ENCODE measurements at regions not wholly inside any gene's neighbourhood (a gene's known extent, or its start where the extent isn't known, plus 50 kb on each side); places are given as distances from the start of the nearest gene placed in this dataset.

DNA sequence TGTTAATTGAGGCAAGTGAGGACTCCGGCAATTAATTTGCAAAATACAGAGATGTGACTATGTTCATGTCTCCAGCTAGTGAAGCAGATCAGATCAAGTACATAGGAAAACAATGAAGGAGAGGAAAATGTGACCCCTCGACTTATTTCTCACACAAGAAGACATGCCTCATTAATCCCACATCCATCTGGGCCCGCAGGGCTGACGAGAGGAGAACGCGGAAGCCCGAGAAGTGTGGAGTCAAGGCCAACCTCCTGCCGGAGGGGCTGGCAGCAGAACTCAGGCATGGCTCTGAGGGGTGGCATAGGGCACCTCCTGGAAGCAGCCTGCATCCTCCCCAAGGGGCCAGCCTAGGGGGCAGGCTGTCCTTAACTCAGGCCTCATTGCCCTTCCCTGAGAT, 54.4 kb downstream of the ZNF503 start:
- Histone ChIP-seq H3K36me3 (ENCODE audit: control insufficient read depth in 2 of 2, insufficient read depth in 2 of 2, low read length in 1 of 2) (no peaks in the 10 kb centered on the region), H3K27ac (ENCODE audit: low read depth in 2 of 2, low read length in 1 of 2) (no peak overlapping the region)
- WGBS, 2 donors: 47 to 53% methylated on average over 8 of the region's 8 CpGs

GRCh38 chr10:75345738-75346137, 55.8 kb downstream of the ZNF503 start:
- WGBS, 2 donors: 93 to 95% methylated on average over 6 of the region's 6 CpGs
- no peak overlapping the region for H3K27ac ChIP-seq (ENCODE audit: low read depth in 2 of 2, low read length in 1 of 2)
- no peaks in the 10 kb centered on the region for H3K36me3 ChIP-seq (ENCODE audit: control insufficient read depth in 2 of 2, insufficient read depth in 2 of 2, low read length in 1 of 2)
- no peak overlapping the region for H3K4me3 ChIP-seq (ENCODE audit: low read depth in 1 of 2, low read length in 2 of 2)
- no peaks in the 10 kb centered on the region for H3K4me1 ChIP-seq (ENCODE audit: control insufficient read depth in 2 of 2, insufficient read depth in 2 of 2, low read length in 1 of 2)
- no peaks in the 10 kb centered on the region for H3K27me3 ChIP-seq (ENCODE audit: control insufficient read depth in 1 of 2, insufficient read depth in 2 of 2, low read length in 2 of 2)
- peaks cover 0 to 5% of the 10 kb centered on the region in 2 donors for H3K9me3 ChIP-seq (ENCODE audit: control insufficient read depth in 2 of 2, insufficient read depth in 1 of 2, low read depth in 1 of 2, low read length in 1 of 2)

More for the DNA sequence above, 54.4 kb downstream of the ZNF503 start:
- H3K4me3 ChIP-seq (ENCODE audit: low read depth in 1 of 2, low read length in 2 of 2): no peak overlapping the region
- H3K4me1 ChIP-seq (ENCODE audit: control insufficient read depth in 2 of 2, insufficient read depth in 2 of 2, low read length in 1 of 2): no peaks in the 10 kb centered on the region
- no peaks in the 10 kb centered on the region for H3K27me3 ChIP-seq (ENCODE audit: control insufficient read depth in 1 of 2, insufficient read depth in 2 of 2, low read length in 2 of 2)
- peaks cover 0 to 5% of the 10 kb centered on the region in 2 donors for H3K9me3 ChIP-seq (ENCODE audit: control insufficient read depth in 2 of 2, insufficient read depth in 1 of 2, low read depth in 1 of 2, low read length in 1 of 2)

- H3K36me3 ChIP-seq (ENCODE audit: control insufficient read depth in 2 of 2, insufficient read depth in 2 of 2, low read length in 1 of 2): no peaks in the 10 kb centered on the region
- H3K4me3 ChIP-seq (ENCODE audit: low read depth in 1 of 2, low read length in 2 of 2): no peak overlapping the region
- H3K27ac ChIP-seq (ENCODE audit: low read depth in 2 of 2, low read length in 1 of 2): no peak overlapping the region
- 91 to 94% methylated on average over 5 of the region's 5 CpGs for WGBS, 2 donors
- peaks cover 0 to 5% of the 10 kb centered on the region in 2 donors for H3K9me3 ChIP-seq (ENCODE audit: control insufficient read depth in 2 of 2, insufficient read depth in 1 of 2, low read depth in 1 of 2, low read length in 1 of 2)
- no peaks in the 10 kb centered on the region for H3K4me1 ChIP-seq (ENCODE audit: control insufficient read depth in 2 of 2, insufficient read depth in 2 of 2, low read length in 1 of 2)
- H3K27me3 ChIP-seq (ENCODE audit: control insufficient read depth in 1 of 2, insufficient read depth in 2 of 2, low read length in 2 of 2): no peaks in the 10 kb centered on the region
Observed at GRCh38 chr10:75344170-75344569, 57.4 kb downstream of the ZNF503 start.

DNA sequence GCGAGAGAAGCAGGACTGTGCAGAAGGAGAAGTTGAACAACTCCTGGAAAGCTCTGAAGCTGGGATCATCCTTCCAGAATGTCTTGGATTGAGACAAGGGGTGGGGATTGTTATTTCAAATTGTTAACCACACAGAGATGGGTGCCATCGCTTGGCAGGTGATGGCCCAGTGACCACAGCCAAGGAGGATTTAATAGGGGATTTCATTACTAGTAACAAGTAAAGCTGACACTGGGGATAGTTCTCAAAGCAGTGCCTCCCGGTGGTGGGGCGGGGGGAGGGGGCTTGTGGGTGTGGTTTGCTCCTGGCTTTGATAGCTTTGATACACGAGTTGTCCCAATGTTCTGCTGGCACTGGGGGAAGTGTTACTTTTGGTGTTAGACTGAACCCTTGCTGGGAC, 59.2 kb downstream of the ZNF503 start:
- WGBS, 2 donors: 67 to 72% methylated on average over 5 of the region's 5 CpGs
- H3K36me3 ChIP-seq (ENCODE audit: control insufficient read depth in 2 of 2, insufficient read depth in 2 of 2, low read length in 1 of 2): no peaks in the 10 kb centered on the region

GRCh38 chr10:75335983-75336382, 65.6 kb downstream of the ZNF503 start:
- H3K36me3 ChIP-seq (ENCODE audit: control insufficient read depth in 2 of 2, insufficient read depth in 2 of 2, low read length in 1 of 2): no peaks in the 10 kb centered on the region
- H3K4me3 ChIP-seq (ENCODE audit: low read depth in 1 of 2, low read length in 2 of 2): no peak overlapping the region
- no peaks in the 10 kb centered on the region for H3K9me3 ChIP-seq (ENCODE audit: control insufficient read depth in 2 of 2, insufficient read depth in 1 of 2, low read depth in 1 of 2, low read length in 1 of 2)
- H3K27ac ChIP-seq (ENCODE audit: low read depth in 2 of 2, low read length in 1 of 2): no peak overlapping the region
- no peaks in the 10 kb centered on the region for H3K27me3 ChIP-seq (ENCODE audit: control insufficient read depth in 1 of 2, insufficient read depth in 2 of 2, low read length in 2 of 2)
- H3K4me1 ChIP-seq (ENCODE audit: control insufficient read depth in 2 of 2, insufficient read depth in 2 of 2, low read length in 1 of 2): no peaks in the 10 kb centered on the region

More for the DNA sequence above, 59.2 kb downstream of the ZNF503 start:
- Histone ChIP-seq H3K9me3 (ENCODE audit: control insufficient read depth in 2 of 2, insufficient read depth in 1 of 2, low read depth in 1 of 2, low read length in 1 of 2) (peaks cover 0 to 5% of the 10 kb centered on the region in 2 donors), H3K27ac (ENCODE audit: low read depth in 2 of 2, low read length in 1 of 2) (no peak overlapping the region), H3K27me3 (ENCODE audit: control insufficient read depth in 1 of 2, insufficient read depth in 2 of 2, low read length in 2 of 2) (no peaks in the 10 kb centered on the region), H3K4me1 (ENCODE audit: control insufficient read depth in 2 of 2, insufficient read depth in 2 of 2, low read length in 1 of 2) (no peaks in the 10 kb centered on the region), H3K4me3 (ENCODE audit: low read depth in 1 of 2, low read length in 2 of 2) (no peak overlapping the region)

DNA sequence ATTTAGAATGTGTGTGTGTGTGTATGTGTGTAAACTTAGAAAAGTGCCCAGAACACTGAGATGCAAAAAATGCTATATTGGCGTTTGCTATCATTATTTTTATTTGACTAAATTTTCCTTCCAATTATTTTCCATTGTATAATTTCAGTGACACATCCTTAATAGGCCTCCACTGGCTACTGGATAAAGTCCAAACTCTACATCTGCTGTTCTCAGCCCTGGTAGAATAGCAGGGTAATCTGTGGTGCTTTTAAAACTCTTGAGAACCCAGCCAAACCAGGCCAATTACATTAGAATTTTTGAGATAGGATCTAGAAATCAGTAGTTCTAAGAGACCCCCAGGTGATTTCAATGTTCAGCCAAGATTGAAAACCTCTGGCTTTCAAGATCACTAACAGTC, 66.4 kb downstream of the ZNF503 start:
- Histone ChIP-seq H3K27ac (ENCODE audit: low read depth in 2 of 2, low read length in 1 of 2) (no peak overlapping the region), H3K36me3 (ENCODE audit: control insufficient read depth in 2 of 2, insufficient read depth in 2 of 2, low read length in 1 of 2) (no peaks in the 10 kb centered on the region), H3K4me1 (ENCODE audit: control insufficient read depth in 2 of 2, insufficient read depth in 2 of 2, low read length in 1 of 2) (no peaks in the 10 kb centered on the region), H3K9me3 (ENCODE audit: control insufficient read depth in 2 of 2, insufficient read depth in 1 of 2, low read depth in 1 of 2, low read length in 1 of 2) (no peaks in the 10 kb centered on the region), H3K27me3 (ENCODE audit: control insufficient read depth in 1 of 2, insufficient read depth in 2 of 2, low read length in 2 of 2) (no peaks in the 10 kb centered on the region), H3K4me3 (ENCODE audit: low read depth in 1 of 2, low read length in 2 of 2) (no peak overlapping the region)
- WGBS, 2 donors: 44 to 50% methylated on average over 1 of the region's 1 CpG

DNA sequence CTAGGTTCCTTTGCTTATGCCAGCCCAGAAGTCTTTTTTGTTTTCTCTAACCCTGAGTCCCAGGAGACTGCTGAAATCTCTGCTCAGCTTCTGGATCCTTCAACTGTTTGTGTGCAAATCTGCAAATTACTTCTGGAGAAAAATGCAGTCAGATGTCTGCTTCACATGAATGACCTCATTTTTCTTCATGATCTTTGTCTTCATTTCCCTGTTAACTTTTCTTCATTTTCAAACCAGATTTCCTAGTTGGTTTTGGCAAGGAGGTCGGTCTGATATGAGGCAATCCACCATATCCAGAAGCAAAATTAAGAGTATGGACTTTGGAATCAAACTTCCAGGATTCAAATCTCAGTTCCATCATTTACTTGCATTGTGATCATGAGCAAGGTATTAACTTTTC, 66.8 kb downstream of the ZNF503 start:
- 39 to 57% methylated on average over 1 of the region's 1 CpG for WGBS, 2 donors
- H3K27me3 ChIP-seq (ENCODE audit: control insufficient read depth in 1 of 2, insufficient read depth in 2 of 2, low read length in 2 of 2): no peaks in the 10 kb centered on the region
- no peaks in the 10 kb centered on the region for H3K9me3 ChIP-seq (ENCODE audit: control insufficient read depth in 2 of 2, insufficient read depth in 1 of 2, low read depth in 1 of 2, low read length in 1 of 2)

DNA sequence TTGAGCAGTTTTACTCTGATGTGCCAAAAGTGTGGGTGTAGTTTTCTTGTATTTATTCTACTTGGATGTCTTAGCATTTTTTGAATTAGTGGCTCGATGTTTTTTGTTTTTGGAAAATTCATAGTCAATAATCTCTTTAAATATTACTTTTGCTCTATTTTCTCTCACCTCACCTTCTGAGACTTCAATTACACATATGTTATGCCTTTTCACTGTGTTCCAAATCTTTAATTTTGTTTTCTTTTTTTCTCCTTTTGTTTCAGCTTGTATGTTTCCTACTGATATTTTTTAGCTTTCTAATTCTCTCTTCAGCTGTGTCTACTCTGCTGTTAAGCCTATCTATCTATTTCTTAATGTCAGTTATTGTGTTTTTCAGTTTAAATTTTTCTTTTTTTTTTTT, 69.5 kb downstream of the ZNF503 start:
- no peaks in the 10 kb centered on the region for H3K27me3 ChIP-seq (ENCODE audit: control insufficient read depth in 1 of 2, insufficient read depth in 2 of 2, low read length in 2 of 2)
- 82 to 86% methylated on average over 1 of the region's 1 CpG for WGBS, 2 donors

More for the DNA sequence above, 66.8 kb downstream of the ZNF503 start:
- H3K27ac ChIP-seq (ENCODE audit: low read depth in 2 of 2, low read length in 1 of 2): no peak overlapping the region
- no peaks in the 10 kb centered on the region for H3K4me1 ChIP-seq (ENCODE audit: control insufficient read depth in 2 of 2, insufficient read depth in 2 of 2, low read length in 1 of 2)
- no peaks in the 10 kb centered on the region for H3K36me3 ChIP-seq (ENCODE audit: control insufficient read depth in 2 of 2, insufficient read depth in 2 of 2, low read length in 1 of 2)
- no peak overlapping the region for H3K4me3 ChIP-seq (ENCODE audit: low read depth in 1 of 2, low read length in 2 of 2)

GRCh38 chr10:75331081-75331480, 70.5 kb downstream of the ZNF503 start:
- Histone ChIP-seq H3K4me3 (ENCODE audit: low read depth in 1 of 2, low read length in 2 of 2) (no peak overlapping the region), H3K36me3 (ENCODE audit: control insufficient read depth in 2 of 2, insufficient read depth in 2 of 2, low read length in 1 of 2) (no peaks in the 10 kb centered on the region), H3K27ac (ENCODE audit: low read depth in 2 of 2, low read length in 1 of 2) (no peak overlapping the region), H3K4me1 (ENCODE audit: control insufficient read depth in 2 of 2, insufficient read depth in 2 of 2, low read length in 1 of 2) (no peaks in the 10 kb centered on the region), H3K9me3 (ENCODE audit: control insufficient read depth in 2 of 2, insufficient read depth in 1 of 2, low read depth in 1 of 2, low read length in 1 of 2) (no peaks in the 10 kb centered on the region), H3K27me3 (ENCODE audit: control insufficient read depth in 1 of 2, insufficient read depth in 2 of 2, low read length in 2 of 2) (no peaks in the 10 kb centered on the region)
- WGBS, 2 donors: 83 to 95% methylated on average over 1 of the region's 1 CpG

More for the DNA sequence above, 69.5 kb downstream of the ZNF503 start:
- H3K4me3 ChIP-seq (ENCODE audit: low read depth in 1 of 2, low read length in 2 of 2): no peak overlapping the region
- H3K4me1 ChIP-seq (ENCODE audit: control insufficient read depth in 2 of 2, insufficient read depth in 2 of 2, low read length in 1 of 2): no peaks in the 10 kb centered on the region
- H3K9me3 ChIP-seq (ENCODE audit: control insufficient read depth in 2 of 2, insufficient read depth in 1 of 2, low read depth in 1 of 2, low read length in 1 of 2): no peaks in the 10 kb centered on the region
- H3K36me3 ChIP-seq (ENCODE audit: control insufficient read depth in 2 of 2, insufficient read depth in 2 of 2, low read length in 1 of 2): no peaks in the 10 kb centered on the region
- no peak overlapping the region for H3K27ac ChIP-seq (ENCODE audit: low read depth in 2 of 2, low read length in 1 of 2)

DNA sequence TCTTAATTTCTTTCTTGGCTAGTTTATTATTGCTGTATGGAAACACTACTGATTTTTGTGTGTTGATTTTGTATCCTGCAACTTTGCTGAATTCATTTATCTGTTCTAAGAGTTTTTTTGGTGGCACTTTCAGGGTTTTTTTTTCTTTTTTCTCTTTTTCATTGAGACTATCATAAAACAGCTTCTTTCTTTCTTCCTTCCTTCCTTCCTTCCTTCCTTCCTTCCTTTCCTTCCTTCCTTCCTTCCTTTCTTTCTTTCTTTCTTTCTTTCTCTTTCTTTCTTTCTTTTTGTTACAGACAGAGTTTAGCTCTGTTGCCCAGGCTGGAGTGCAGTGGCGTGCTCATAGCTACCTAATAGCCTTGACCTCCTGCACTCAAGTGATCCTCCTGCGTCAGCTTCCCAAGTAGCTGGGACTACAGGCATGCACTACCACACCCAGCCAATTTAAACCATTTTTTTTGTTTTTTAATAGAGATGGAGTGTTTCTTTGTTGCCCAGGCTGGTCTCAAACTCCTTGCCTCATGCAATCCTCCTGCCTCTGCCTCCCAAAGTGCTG, 72.3 kb downstream of the ZNF503 start:
- no peaks in the 10 kb centered on the region for H3K4me1 ChIP-seq (ENCODE audit: control insufficient read depth in 2 of 2, insufficient read depth in 2 of 2, low read length in 1 of 2)
- no peaks in the 10 kb centered on the region for H3K36me3 ChIP-seq (ENCODE audit: control insufficient read depth in 2 of 2, insufficient read depth in 2 of 2, low read length in 1 of 2)
- no peaks in the 10 kb centered on the region for H3K9me3 ChIP-seq (ENCODE audit: control insufficient read depth in 2 of 2, insufficient read depth in 1 of 2, low read depth in 1 of 2, low read length in 1 of 2)
- 79% methylated on average over 2 of the region's 2 CpGs for WGBS, 2 donors
- H3K4me3 ChIP-seq (ENCODE audit: low read depth in 1 of 2, low read length in 2 of 2): no peak overlapping the region
- no peak overlapping the region for H3K27ac ChIP-seq (ENCODE audit: low read depth in 2 of 2, low read length in 1 of 2)
- H3K27me3 ChIP-seq (ENCODE audit: control insufficient read depth in 1 of 2, insufficient read depth in 2 of 2, low read length in 2 of 2): no peaks in the 10 kb centered on the region
